ENCODE measurements at regions not wholly inside any gene's neighbourhood (a gene's known extent, or its start where the extent isn't known, plus 50 kb on each side); places are given as distances from the start of the nearest gene placed in this dataset.

- H3K36me3 ChIP-seq (ENCODE audit: control insufficient read depth, insufficient read depth, low read length): no peaks in the 10 kb centered on the region
- no peak overlapping the region for H3K9ac ChIP-seq (ENCODE audit: low read depth, low read length)
- H3K4me3 ChIP-seq (ENCODE audit: low read depth, low read length): no peak overlapping the region
- no peaks in the 10 kb centered on the region; the same call in 1 of the 2 replicates for H3K4me1 ChIP-seq (ENCODE audit: control insufficient read depth, insufficient read depth, low read length)
- no peaks in the 10 kb centered on the region for H3K9me3 ChIP-seq (ENCODE audit: control insufficient read depth, insufficient read depth, low read length)
- no peaks in the 10 kb centered on the region for H3K27me3 ChIP-seq (ENCODE audit: control insufficient read depth, insufficient read depth, low read length)
- no peak overlapping the region for H3K27ac ChIP-seq (ENCODE audit: low read depth, low read length)
These were observed 134.1 kb downstream of the ADCYAP1R1 start for GRCh38 chr7:31186202-31186601.

DNA sequence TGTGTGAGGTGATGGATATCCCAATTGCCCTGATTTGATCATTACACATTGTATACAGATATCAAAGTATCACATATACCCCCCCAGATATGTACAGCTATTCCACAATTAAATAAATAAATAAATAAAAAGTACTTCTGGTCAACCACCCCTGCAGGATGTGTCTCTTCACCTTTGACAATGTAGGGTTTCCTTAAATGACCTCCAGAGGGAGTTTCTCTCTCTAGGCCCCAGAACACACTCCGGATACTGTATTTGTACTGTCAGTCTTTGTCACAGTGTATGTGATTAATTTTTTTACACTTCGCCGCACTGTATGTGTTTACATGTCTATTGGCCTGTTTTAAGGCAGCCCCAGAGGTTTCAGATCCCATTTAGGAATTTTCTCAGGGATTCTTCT lies 123.6 kb downstream of the ADCYAP1R1 start:
- no peak overlapping the region for H3K9ac ChIP-seq (ENCODE audit: low read depth, low read length)
- H3K27me3 ChIP-seq (ENCODE audit: control insufficient read depth, insufficient read depth, low read length): no peaks in the 10 kb centered on the region
- no peaks in the 10 kb centered on the region for H3K9me3 ChIP-seq (ENCODE audit: control insufficient read depth, insufficient read depth, low read length)
- H3K4me1 ChIP-seq (ENCODE audit: control insufficient read depth, insufficient read depth, low read length): no peaks in the 10 kb centered on the region
- H3K27ac ChIP-seq (ENCODE audit: low read depth, low read length): no peak overlapping the region
- no peaks in the 10 kb centered on the region for H3K36me3 ChIP-seq (ENCODE audit: control insufficient read depth, insufficient read depth, low read length)
- no peak overlapping the region for H3K4me3 ChIP-seq (ENCODE audit: low read depth, low read length)

- Histone ChIP-seq H3K4me3 (ENCODE audit: low read depth, low read length) (no peak overlapping the region), H3K9ac (ENCODE audit: low read depth, low read length) (no peak overlapping the region), H3K4me1 (ENCODE audit: control insufficient read depth, insufficient read depth, low read length) (no peaks in the 10 kb centered on the region), H3K9me3 (ENCODE audit: control insufficient read depth, insufficient read depth, low read length) (no peaks in the 10 kb centered on the region), H3K27me3 (ENCODE audit: control insufficient read depth, insufficient read depth, low read length) (no peaks in the 10 kb centered on the region), H3K27ac (ENCODE audit: low read depth, low read length) (no peak overlapping the region), H3K36me3 (ENCODE audit: control insufficient read depth, insufficient read depth, low read length) (no peaks in the 10 kb centered on the region)
These were observed 119.9 kb downstream of the ADCYAP1R1 start for GRCh38 chr7:31171984-31172383.

- H3K36me3 ChIP-seq (ENCODE audit: control insufficient read depth, insufficient read depth, low read length): no peaks in the 10 kb centered on the region
- no peak overlapping the region for H3K9ac ChIP-seq (ENCODE audit: low read depth, low read length)
- H3K4me1 ChIP-seq (ENCODE audit: control insufficient read depth, insufficient read depth, low read length): no peaks in the 10 kb centered on the region
- no peaks in the 10 kb centered on the region for H3K9me3 ChIP-seq (ENCODE audit: control insufficient read depth, insufficient read depth, low read length)
- no peak overlapping the region for H3K4me3 ChIP-seq (ENCODE audit: low read depth, low read length)
- no peak overlapping the region for H3K27ac ChIP-seq (ENCODE audit: low read depth, low read length)
- H3K27me3 ChIP-seq (ENCODE audit: control insufficient read depth, insufficient read depth, low read length): no peaks in the 10 kb centered on the region
These were observed 119.2 kb downstream of the ADCYAP1R1 start for GRCh38 chr7:31171216-31171785.

Data from HUES48 (cell line).